C4-2B (cell line): ENCODE measurements at regions not wholly inside any gene's neighbourhood (a gene's known extent, or its start where the extent isn't known, plus 50 kb on each side); places are given as distances from the start of the nearest gene placed in this dataset.

Source experiments
- ZFX ChIP-seq: fragments of 450-650 bp; IDR thresholded peaks from 2 replicates; pipeline ENCODE4 v1.6.1; 2017
- TF ChIP-seq, protein P1 (sequence below): fragments of 450-650 bp; conservative IDR thresholded peaks from 2 replicates; pipeline ENCODE4 v1.5.1; 2017; ENCODE audit warnings: mild to moderate bottlenecking

DNA sequence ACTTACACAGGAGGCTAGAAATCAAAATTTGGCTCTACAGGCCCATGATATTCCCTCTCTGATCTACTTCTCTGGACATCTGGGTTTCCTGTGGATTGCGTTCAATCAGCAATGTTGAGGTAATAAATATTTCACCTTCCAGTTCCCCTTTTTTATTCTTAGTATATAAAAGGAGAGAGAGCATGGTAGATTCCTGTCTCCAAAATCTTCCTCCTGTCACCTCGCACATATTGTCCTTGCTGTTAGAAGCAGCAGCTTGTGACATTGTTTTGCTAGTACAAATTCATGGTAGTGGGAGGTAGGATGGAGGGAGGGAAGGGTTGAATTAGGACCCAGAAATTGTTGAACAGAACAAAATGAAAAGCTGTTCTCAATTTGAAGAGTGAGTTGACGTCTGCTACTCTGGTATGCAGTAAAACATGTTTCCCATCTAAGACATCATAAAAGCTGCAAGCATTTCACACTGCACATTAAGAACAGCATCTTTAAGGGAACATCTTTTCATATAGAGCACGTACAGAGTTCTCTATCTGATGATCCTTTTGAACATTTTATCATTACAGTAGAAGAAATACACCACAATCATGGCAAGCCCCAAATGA, 156.4 kb downstream of the RDH14 start:
- TF ChIP-seq, protein P1, sequence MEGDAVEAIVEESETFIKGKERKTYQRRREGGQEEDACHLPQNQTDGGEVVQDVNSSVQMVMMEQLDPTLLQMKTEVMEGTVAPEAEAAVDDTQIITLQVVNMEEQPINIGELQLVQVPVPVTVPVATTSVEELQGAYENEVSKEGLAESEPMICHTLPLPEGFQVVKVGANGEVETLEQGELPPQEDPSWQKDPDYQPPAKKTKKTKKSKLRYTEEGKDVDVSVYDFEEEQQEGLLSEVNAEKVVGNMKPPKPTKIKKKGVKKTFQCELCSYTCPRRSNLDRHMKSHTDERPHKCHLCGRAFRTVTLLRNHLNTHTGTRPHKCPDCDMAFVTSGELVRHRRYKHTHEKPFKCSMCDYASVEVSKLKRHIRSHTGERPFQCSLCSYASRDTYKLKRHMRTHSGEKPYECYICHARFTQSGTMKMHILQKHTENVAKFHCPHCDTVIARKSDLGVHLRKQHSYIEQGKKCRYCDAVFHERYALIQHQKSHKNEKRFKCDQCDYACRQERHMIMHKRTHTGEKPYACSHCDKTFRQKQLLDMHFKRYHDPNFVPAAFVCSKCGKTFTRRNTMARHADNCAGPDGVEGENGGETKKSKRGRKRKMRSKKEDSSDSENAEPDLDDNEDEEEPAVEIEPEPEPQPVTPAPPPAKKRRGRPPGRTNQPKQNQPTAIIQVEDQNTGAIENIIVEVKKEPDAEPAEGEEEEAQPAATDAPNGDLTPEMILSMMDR, result no peak
- TF ChIP-seq ZFX, result no peak
